Osteoblast (primary cell): ENCODE measurements at regions not wholly inside any gene's neighbourhood (a gene's known extent, or its start where the extent isn't known, plus 50 kb on each side); places are given as distances from the start of the nearest gene placed in this dataset.

Source experiments
- DNase-seq: peaks from one replicate; pipeline ENCODE4 v3.0.0; 2011; ENCODE audit warnings: low spot score, mixed read lengths; ENCODE audit not compliant: insufficient read length; ENCODE audit errors: missing footprints
- H2AFZ ChIP-seq: 2 replicates; pipeline ENCODE4 v1.6.0; 2011; ENCODE audit warnings: mild to moderate bottlenecking, low read length
- H3K27ac ChIP-seq: 2 replicates; pipeline ENCODE4 v1.5.1; 2011; ENCODE audit warnings: mild to moderate bottlenecking, low read depth, low read length, moderate library complexity
- H3K27me3 ChIP-seq: 2 replicates; pipeline ENCODE4 v1.6.0; 2012; ENCODE audit warnings: mild to moderate bottlenecking, control low read depth, inconsistent platforms, low read length, moderate library complexity; ENCODE audit not compliant: insufficient read depth
- H3K36me3 ChIP-seq: 2 replicates; pipeline ENCODE4 v1.5.1; 2011; ENCODE audit warnings: mild to moderate bottlenecking, low read length, control low read depth, moderate library complexity; ENCODE audit not compliant: insufficient read depth
- H3K4me1 ChIP-seq: 2 replicates; pipeline ENCODE4 v1.5.1; 2011; ENCODE audit warnings: mild to moderate bottlenecking, low read length, control low read depth, moderate library complexity; ENCODE audit not compliant: insufficient read depth
- H3K4me2 ChIP-seq: 2 replicates; pipeline ENCODE4 v1.6.0; 2011; ENCODE audit warnings: mild to moderate bottlenecking, low read length; ENCODE audit not compliant: insufficient read depth
- H3K4me3 ChIP-seq: fragments of 200-600 bp; sonication (generic); 3 replicates; pipeline ENCODE4 v1.5.1; 2012; ENCODE audit warnings: mild to moderate bottlenecking, low read length, inconsistent platforms; ENCODE audit not compliant: insufficient read depth
- H3K79me2 ChIP-seq: 2 replicates; pipeline ENCODE4 v1.6.0; 2012; ENCODE audit warnings: mild to moderate bottlenecking, low read length, control low read depth, inconsistent platforms; ENCODE audit not compliant: insufficient read depth
- H3K9me3 ChIP-seq: 2 replicates; pipeline ENCODE4 v1.5.1; 2011; ENCODE audit warnings: low read depth, low read length, control low read depth
- H4K20me1 ChIP-seq: 2 replicates; pipeline ENCODE4 v1.6.0; 2012; ENCODE audit warnings: mild to moderate bottlenecking, low read length, control low read depth; ENCODE audit not compliant: insufficient read depth
- TF ChIP-seq, protein P1 (sequence below): IDR thresholded peaks from 2 replicates; pipeline ENCODE4 v1.5.1; 2011; ENCODE audit warnings: mild to moderate bottlenecking, low read depth, low read length, moderate library complexity; ENCODE audit errors: extremely low read depth

GRCh38 chr13:74476788-74477187 lies 342.6 kb upstream of the KLF12 start:
- H3K4me1 ChIP-seq: no peaks in the 10 kb centered on the region
- TF ChIP-seq, protein P1, sequence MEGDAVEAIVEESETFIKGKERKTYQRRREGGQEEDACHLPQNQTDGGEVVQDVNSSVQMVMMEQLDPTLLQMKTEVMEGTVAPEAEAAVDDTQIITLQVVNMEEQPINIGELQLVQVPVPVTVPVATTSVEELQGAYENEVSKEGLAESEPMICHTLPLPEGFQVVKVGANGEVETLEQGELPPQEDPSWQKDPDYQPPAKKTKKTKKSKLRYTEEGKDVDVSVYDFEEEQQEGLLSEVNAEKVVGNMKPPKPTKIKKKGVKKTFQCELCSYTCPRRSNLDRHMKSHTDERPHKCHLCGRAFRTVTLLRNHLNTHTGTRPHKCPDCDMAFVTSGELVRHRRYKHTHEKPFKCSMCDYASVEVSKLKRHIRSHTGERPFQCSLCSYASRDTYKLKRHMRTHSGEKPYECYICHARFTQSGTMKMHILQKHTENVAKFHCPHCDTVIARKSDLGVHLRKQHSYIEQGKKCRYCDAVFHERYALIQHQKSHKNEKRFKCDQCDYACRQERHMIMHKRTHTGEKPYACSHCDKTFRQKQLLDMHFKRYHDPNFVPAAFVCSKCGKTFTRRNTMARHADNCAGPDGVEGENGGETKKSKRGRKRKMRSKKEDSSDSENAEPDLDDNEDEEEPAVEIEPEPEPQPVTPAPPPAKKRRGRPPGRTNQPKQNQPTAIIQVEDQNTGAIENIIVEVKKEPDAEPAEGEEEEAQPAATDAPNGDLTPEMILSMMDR: no peak
- no peaks in the 10 kb centered on the region for H3K36me3 ChIP-seq
- no peak for DNase-seq
- H3K27me3 ChIP-seq: no peaks in the 10 kb centered on the region
- H3K4me2 ChIP-seq: no peak overlapping the region
- H2AFZ ChIP-seq: no peak overlapping the region
- H3K4me3 ChIP-seq: no peak overlapping the region
- no peaks in the 10 kb centered on the region for H4K20me1 ChIP-seq
- no peak overlapping the region for H3K27ac ChIP-seq
- no peaks in the 10 kb centered on the region for H3K9me3 ChIP-seq
- no peaks in the 10 kb centered on the region for H3K79me2 ChIP-seq

DNA sequence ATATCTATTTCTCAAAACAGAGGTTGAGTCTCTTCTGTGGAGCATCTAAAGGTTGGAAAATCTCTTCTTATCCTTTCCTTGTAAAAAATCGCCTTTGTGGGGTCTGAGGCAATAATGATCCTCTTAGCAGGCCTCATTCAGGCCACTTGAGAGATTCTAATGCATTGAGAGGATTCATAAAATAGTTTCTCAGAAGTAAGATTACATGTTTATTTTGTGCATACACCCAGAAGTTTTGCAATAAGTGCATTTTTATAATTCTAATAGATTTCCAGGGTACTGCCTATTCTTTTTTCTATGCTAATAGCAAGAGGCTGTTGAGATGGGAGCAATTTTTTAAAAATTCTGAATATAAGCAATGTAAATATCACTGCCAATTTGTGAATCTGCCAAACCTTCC lies 342.2 kb upstream of the KLF12 start:
- Histone ChIP-seq H3K4me3 (no peak overlapping the region), H3K9me3 (no peaks in the 10 kb centered on the region), H3K27me3 (no peaks in the 10 kb centered on the region), H4K20me1 (no peaks in the 10 kb centered on the region), H2AFZ (no peak overlapping the region), H3K4me1 (no peaks in the 10 kb centered on the region), H3K27ac (no peak overlapping the region), H3K36me3 (no peaks in the 10 kb centered on the region), H3K4me2 (no peak overlapping the region), H3K79me2 (no peaks in the 10 kb centered on the region)
- DNase-seq: no peak
- TF ChIP-seq, protein P1: no peak

DNA sequence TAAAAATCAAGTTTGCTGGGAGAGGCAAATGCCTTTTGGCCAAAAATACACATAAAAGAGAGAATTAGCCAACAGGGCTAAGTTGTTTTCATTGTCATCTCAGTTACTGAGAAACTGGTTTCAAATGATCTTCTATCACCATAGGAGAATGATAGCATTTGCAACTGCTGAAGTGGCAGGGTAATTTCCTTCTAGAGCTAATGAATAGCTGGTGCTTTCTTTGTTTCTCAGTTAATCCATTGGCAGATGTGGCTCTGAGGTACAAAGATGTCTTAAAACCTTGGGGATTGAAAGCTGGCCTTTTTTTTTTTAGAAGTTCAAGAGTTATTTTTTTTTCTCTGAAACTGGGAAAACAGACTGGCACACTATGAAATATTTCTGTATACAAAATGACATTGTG lies 332.7 kb upstream of the KLF12 start:
- TF ChIP-seq, protein P1: no peak
- Histone ChIP-seq H3K36me3 (no peaks in the 10 kb centered on the region), H4K20me1 (no peaks in the 10 kb centered on the region)

GRCh38 chr13:74466020-74466419 lies 331.8 kb upstream of the KLF12 start:
- H3K4me1 ChIP-seq: no peaks in the 10 kb centered on the region
- H3K79me2 ChIP-seq: no peaks in the 10 kb centered on the region
- H3K27me3 ChIP-seq: no peaks in the 10 kb centered on the region
- H3K27ac ChIP-seq: no peak overlapping the region
- no peak for DNase-seq
- H4K20me1 ChIP-seq: no peaks in the 10 kb centered on the region
- no peaks in the 10 kb centered on the region for H3K9me3 ChIP-seq
- H3K4me2 ChIP-seq: no peak overlapping the region
- no peaks in the 10 kb centered on the region for H3K36me3 ChIP-seq
- no peak overlapping the region for H3K4me3 ChIP-seq
- H2AFZ ChIP-seq: no peak overlapping the region
- TF ChIP-seq, protein P1: no peak

More for the DNA sequence above, 332.7 kb upstream of the KLF12 start:
- Histone ChIP-seq H3K4me3 (no peak overlapping the region), H3K9me3 (no peaks in the 10 kb centered on the region), H3K4me1 (no peaks in the 10 kb centered on the region), H3K27ac (no peak overlapping the region), H2AFZ (no peak overlapping the region), H3K27me3 (no peaks in the 10 kb centered on the region), H3K79me2 (no peaks in the 10 kb centered on the region), H3K4me2 (no peak overlapping the region)
- DNase-seq: no peak
